ENCODE measurements at regions not wholly inside any gene's neighbourhood (a gene's known extent, or its start where the extent isn't known, plus 50 kb on each side); places are given as distances from the start of the nearest gene placed in this dataset.
"Not testable (repeated sequence)": the region's sequence is repeated elsewhere in the genome, so short reads cannot be mapped to it uniquely, and the experiment has no call there.

- DNase-seq = no peak
Observed at GRCh38 chr1:56132520-56132919, 446.8 kb downstream of the PLPP3 start.

GRCh38 chr1:56129837-56130236 lies 449.5 kb downstream of the PLPP3 start:
- no peak for DNase-seq

- no peak for DNase-seq
Observed at GRCh38 chr1:56125316-56125715, 454.0 kb downstream of the PLPP3 start.

GRCh38 chr1:56123826-56124225 lies 455.5 kb downstream of the PLPP3 start:
- DNase-seq = no peak

- no peak for DNase-seq
Observed at GRCh38 chr1:56123421-56123820, 455.9 kb downstream of the PLPP3 start.

- no peak for DNase-seq
Observed at GRCh38 chr1:56120021-56120420, 459.3 kb downstream of the PLPP3 start.

GRCh38 chr1:56118676-56119075 lies 460.7 kb downstream of the PLPP3 start:
- DNase-seq = not testable (repeated sequence)

GRCh38 chr1:56115701-56116100 lies 463.7 kb downstream of the PLPP3 start:
- no peak for DNase-seq

- DNase-seq = no peak
Observed at GRCh38 chr1:56113679-56114078, 465.7 kb downstream of the PLPP3 start.

GRCh38 chr1:56107275-56107638 lies 472.1 kb downstream of the PLPP3 start:
- no peak for DNase-seq

- DNase-seq = no peak
Observed at GRCh38 chr1:56106531-56107274, 472.7 kb downstream of the PLPP3 start.

- no peak for DNase-seq
Observed at GRCh38 chr1:56105397-56105796, 474.0 kb downstream of the PLPP3 start.

GRCh38 chr1:56099766-56100265 lies 479.5 kb downstream of the PLPP3 start:
- no peak for DNase-seq

GRCh38 chr1:56098946-56099345 lies 480.4 kb downstream of the PLPP3 start:
- DNase-seq = no peak

GRCh38 chr1:56097713-56098112 lies 481.6 kb downstream of the PLPP3 start:
- DNase-seq = no peak

- no peak for DNase-seq
Observed at GRCh38 chr1:56095696-56096665, 483.4 kb downstream of the PLPP3 start.

- no peak for DNase-seq
Observed at GRCh38 chr1:56094168-56094567, 485.2 kb downstream of the PLPP3 start.

- DNase-seq = no peak
Observed at GRCh38 chr1:56092684-56093570, 486.4 kb downstream of the PLPP3 start.

- DNase-seq = not testable (repeated sequence)
Observed at GRCh38 chr1:56089826-56090225, 489.5 kb downstream of the PLPP3 start.

GRCh38 chr1:56084246-56084645 lies 495.1 kb downstream of the PLPP3 start:
- no peak for DNase-seq

- no peak for DNase-seq
Observed at GRCh38 chr1:56081736-56082135, 497.6 kb downstream of the PLPP3 start.
